SK-N-SH treated with all-trans-retinoic acid at 6 μM for 48 hours (cell line): ENCODE measurements at regions not wholly inside any gene's neighbourhood (a gene's known extent, or its start where the extent isn't known, plus 50 kb on each side); places are given as distances from the start of the nearest gene placed in this dataset.
"Not testable (repeated sequence)": the region's sequence is repeated elsewhere in the genome, so short reads cannot be mapped to it uniquely, and the experiment has no call there.

Experiments
- ATAC-seq: fragments of 200-7000 bp; cut with Tn5 transposase; 3 replicates; pipeline ENCODE4 v1.9.1; 2020; ENCODE audit warnings: mild to moderate bottlenecking, moderate library complexity
- ARNTL ChIP-seq: fragments of 450-650 bp; formaldehyde crosslinking; IDR thresholded peaks from 2 replicates; pipeline ENCODE4 v1.5.0; 2020; ENCODE audit warnings: low read depth, mild to moderate bottlenecking, moderate library complexity, borderline replicate concordance
- BACH2 ChIP-seq: fragments of 250-450 bp; sonication (Bioruptor Pico); IDR thresholded peaks from 2 replicates; pipeline ENCODE4 v1.9.0; 2021; ENCODE audit warnings: mild to moderate bottlenecking, borderline replicate concordance
- CSDC2 ChIP-seq: fragments of 250-450 bp; sonication (Bioruptor Pico); IDR thresholded peaks from 2 replicates; pipeline ENCODE4 v1.5.0; 2020; ENCODE audit warnings: mild to moderate bottlenecking, moderate library complexity
- ESRRG ChIP-seq: fragments of 250-450 bp; sonication (Bioruptor Pico); IDR thresholded peaks from 2 replicates; pipeline ENCODE4 v1.6.1; 2021; ENCODE audit warnings: mild to moderate bottlenecking
- GLIS3 ChIP-seq: fragments of 250-450 bp; sonication (Bioruptor Pico); IDR thresholded peaks from 2 replicates; pipeline ENCODE4 v1.5.0; 2020; ENCODE audit warnings: mild to moderate bottlenecking, moderate library complexity
- ISL1 ChIP-seq: fragments of 250-450 bp; sonication (Bioruptor Pico); IDR thresholded peaks from 2 replicates; pipeline ENCODE4 v2.1.2; 2022; ENCODE audit warnings: mild to moderate bottlenecking, moderate library complexity
- OSR1 ChIP-seq: fragments of 250-450 bp; sonication (Bioruptor Pico); IDR thresholded peaks from 2 replicates; pipeline ENCODE4 v1.8.0; 2022; ENCODE audit warnings: moderate library complexity, mild to moderate bottlenecking, inconsistent platforms
- PPARA ChIP-seq: fragments of 250-450 bp; sonication (Bioruptor Pico); IDR thresholded peaks from 2 replicates; pipeline ENCODE4 v1.5.0; 2020; ENCODE audit warnings: mild to moderate bottlenecking, borderline replicate concordance
- RARB ChIP-seq: fragments of 250-450 bp; sonication (Bioruptor Pico); IDR thresholded peaks from 2 replicates; pipeline ENCODE4 v1.8.0; 2021; ENCODE audit warnings: mild to moderate bottlenecking, moderate library complexity
- SNAI2 ChIP-seq: fragments of 250-450 bp; sonication (Bioruptor Pico); IDR thresholded peaks from 2 replicates; pipeline ENCODE4 v1.5.0; 2020; ENCODE audit warnings: mild to moderate bottlenecking, moderate library complexity
- TCF4 ChIP-seq: fragments of 250-450 bp; sonication (Bioruptor Pico); IDR thresholded peaks from 2 replicates; pipeline ENCODE4 v1.8.0; 2021; ENCODE audit warnings: mild to moderate bottlenecking, moderate library complexity, borderline replicate concordance
- TOX ChIP-seq: fragments of 250-450 bp; sonication (Bioruptor Pico); IDR thresholded peaks from 2 replicates; pipeline ENCODE4 v1.8.0; 2021; ENCODE audit warnings: mild to moderate bottlenecking, moderate library complexity, borderline replicate concordance
- ZC3H10 ChIP-seq: fragments of 250-450 bp; sonication (Bioruptor Pico); IDR thresholded peaks from 2 replicates; pipeline ENCODE4 v1.5.1; 2021; ENCODE audit warnings: mild to moderate bottlenecking, moderate library complexity
- ZFP3 ChIP-seq: fragments of 250-450 bp; sonication (Bioruptor Pico); IDR thresholded peaks from 2 replicates; pipeline ENCODE4 v1.5.0; 2020; ENCODE audit warnings: mild to moderate bottlenecking, moderate library complexity
- ZFP30 ChIP-seq: fragments of 450-650 bp; formaldehyde crosslinking; IDR thresholded peaks from 2 replicates; pipeline ENCODE4 v1.5.0; 2022; ENCODE audit warnings: mild to moderate bottlenecking, moderate library complexity
- ZNF565 ChIP-seq: fragments of 450-650 bp; formaldehyde crosslinking; conservative IDR thresholded peaks from 2 replicates; pipeline ENCODE4 v1.5.0; 2020; ENCODE audit warnings: low read depth, mild to moderate bottlenecking, moderate library complexity
- ZNF70 ChIP-seq: fragments of 450-650 bp; formaldehyde crosslinking; IDR thresholded peaks from 2 replicates; pipeline ENCODE4 v1.5.0; 2020; ENCODE audit warnings: mild to moderate bottlenecking, moderate library complexity
- ZNF8 ChIP-seq: fragments of 450-650 bp; formaldehyde crosslinking; IDR thresholded peaks from 2 replicates; pipeline ENCODE4 v1.5.0; 2020; ENCODE audit warnings: mild to moderate bottlenecking, moderate library complexity
- TF ChIP-seq, protein P1 (sequence below): fragments of 250-450 bp; sonication (Bioruptor Pico); IDR thresholded peaks from 2 replicates; pipeline ENCODE4 v1.8.0; 2021; ENCODE audit warnings: low read depth, mild to moderate bottlenecking, moderate library complexity, borderline replicate concordance
- TF ChIP-seq, protein P2 (sequence below): fragments of 250-450 bp; sonication (Bioruptor Pico); IDR thresholded peaks from 2 replicates; pipeline ENCODE4 v1.5.1; 2020; ENCODE audit warnings: low read depth, mild to moderate bottlenecking, moderate library complexity
- TF ChIP-seq, protein P3 (sequence below): fragments of 250-450 bp; sonication (Bioruptor Pico); IDR thresholded peaks from 2 replicates; pipeline ENCODE4 v1.8.0; 2020; ENCODE audit warnings: mild to moderate bottlenecking, moderate library complexity, borderline replicate concordance
- TF ChIP-seq, protein P4 (sequence below): fragments of 250-450 bp; sonication (Bioruptor Pico); IDR thresholded peaks from 2 replicates; pipeline ENCODE4 v1.5.0; 2020; ENCODE audit warnings: mild to moderate bottlenecking, moderate library complexity

DNA sequence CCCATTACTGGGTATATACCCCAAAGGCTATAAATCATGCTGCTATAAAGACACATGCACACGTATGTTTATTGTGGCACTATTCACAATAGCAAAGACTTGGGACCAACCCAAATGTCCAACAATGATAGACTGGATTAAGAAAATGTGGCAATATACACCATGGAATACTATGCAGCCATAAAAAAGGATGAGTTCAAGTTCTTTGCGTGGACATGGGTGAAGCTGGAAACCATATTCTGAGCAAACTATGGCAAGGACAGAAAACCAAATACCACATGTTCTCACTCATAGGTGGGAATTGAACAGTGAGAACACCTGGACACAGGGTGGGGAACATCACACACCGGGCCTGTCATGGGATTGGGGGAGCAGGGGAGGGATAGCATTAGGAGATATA, 54.4 kb upstream of the MUCL1 start:
- not testable (repeated sequence) for ATAC-seq

DNA sequence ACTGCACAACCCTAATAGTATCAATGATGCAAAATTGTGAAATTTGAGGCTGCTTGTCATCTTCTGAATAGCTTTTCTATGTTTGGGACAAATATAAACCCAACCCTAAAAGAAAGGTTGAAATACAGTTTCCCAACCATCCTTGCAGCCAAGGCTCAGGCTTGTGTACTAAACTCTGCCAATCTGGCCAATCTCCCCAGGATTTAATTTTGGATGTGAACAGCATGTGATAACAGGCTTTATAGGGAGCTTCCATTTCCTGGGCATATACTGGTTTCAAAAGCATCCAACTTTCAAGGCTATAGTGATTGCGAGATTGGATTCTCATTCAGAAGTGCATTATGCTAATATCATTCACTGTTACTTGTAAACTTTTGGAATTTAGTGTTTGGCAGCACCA, 55.7 kb upstream of the MUCL1 start:
- ATAC-seq: no peak
- no peak for TF ChIP-seq CSDC2 (CRISPR knock-in tag)
- TF ChIP-seq ESRRG (CRISPR knock-in tag): no peak
- no peak for TF ChIP-seq TOX
- TF ChIP-seq ZNF565 (CRISPR knock-in tag): no peak
- TF ChIP-seq ZNF8 (CRISPR knock-in tag): no peak
- TF ChIP-seq ZC3H10: no peak
- no peak for TF ChIP-seq TCF4 (CRISPR knock-in tag)
- no peak for TF ChIP-seq OSR1
- no peak for TF ChIP-seq ZFP3 (CRISPR knock-in tag)
- TF ChIP-seq ZNF70 (CRISPR knock-in tag): no peak
- TF ChIP-seq ISL1 (CRISPR knock-in tag): no peak
- TF ChIP-seq, protein P1, sequence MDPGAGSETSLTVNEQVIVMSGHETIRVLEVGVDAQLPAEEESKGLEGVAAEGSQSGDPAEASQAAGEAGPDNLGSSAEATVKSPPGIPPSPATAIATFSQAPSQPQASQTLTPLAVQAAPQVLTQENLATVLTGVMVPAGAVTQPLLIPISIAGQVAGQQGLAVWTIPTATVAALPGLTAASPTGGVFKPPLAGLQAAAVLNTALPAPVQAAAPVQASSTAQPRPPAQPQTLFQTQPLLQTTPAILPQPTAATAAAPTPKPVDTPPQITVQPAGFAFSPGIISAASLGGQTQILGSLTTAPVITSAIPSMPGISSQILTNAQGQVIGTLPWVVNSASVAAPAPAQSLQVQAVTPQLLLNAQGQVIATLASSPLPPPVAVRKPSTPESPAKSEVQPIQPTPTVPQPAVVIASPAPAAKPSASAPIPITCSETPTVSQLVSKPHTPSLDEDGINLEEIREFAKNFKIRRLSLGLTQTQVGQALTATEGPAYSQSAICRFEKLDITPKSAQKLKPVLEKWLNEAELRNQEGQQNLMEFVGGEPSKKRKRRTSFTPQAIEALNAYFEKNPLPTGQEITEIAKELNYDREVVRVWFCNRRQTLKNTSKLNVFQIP (CRISPR knock-in tag): no peak
- no peak for TF ChIP-seq GLIS3
- TF ChIP-seq, protein P2, sequence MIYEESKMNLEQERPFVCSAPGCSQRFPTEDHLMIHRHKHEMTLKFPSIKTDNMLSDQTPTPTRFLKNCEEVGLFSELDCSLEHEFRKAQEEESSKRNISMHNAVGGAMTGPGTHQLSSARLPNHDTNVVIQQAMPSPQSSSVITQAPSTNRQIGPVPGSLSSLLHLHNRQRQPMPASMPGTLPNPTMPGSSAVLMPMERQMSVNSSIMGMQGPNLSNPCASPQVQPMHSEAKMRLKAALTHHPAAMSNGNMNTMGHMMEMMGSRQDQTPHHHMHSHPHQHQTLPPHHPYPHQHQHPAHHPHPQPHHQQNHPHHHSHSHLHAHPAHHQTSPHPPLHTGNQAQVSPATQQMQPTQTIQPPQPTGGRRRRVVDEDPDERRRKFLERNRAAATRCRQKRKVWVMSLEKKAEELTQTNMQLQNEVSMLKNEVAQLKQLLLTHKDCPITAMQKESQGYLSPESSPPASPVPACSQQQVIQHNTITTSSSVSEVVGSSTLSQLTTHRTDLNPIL (CRISPR knock-in tag): no peak

DNA sequence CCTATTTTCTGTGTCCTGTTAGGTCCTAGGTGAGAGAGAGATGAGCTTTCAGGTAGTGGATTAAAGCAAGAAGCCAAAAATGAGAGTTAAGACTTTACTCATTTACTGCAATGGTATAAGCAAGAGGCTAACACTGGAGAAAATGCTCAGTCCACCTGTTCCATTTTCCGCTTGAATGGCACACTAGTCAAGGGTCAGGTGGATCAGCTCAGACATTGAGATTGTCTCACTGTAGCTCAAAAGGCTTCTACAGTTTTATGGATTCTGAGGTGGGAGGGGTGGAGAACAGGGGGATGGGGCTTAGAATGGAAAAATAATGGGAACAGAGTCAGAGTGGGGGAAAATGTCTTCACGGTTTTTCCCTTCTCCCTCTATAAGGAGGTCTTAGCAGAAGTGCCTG, 57.3 kb upstream of the MUCL1 start:
- TF ChIP-seq, protein P2 (CRISPR knock-in tag): no peak
- TF ChIP-seq OSR1 (no peak), BACH2 (CRISPR knock-in tag) (no peak), PPARA (CRISPR knock-in tag) (no peak)
- TF ChIP-seq, protein P1 (CRISPR knock-in tag): no peak
- ATAC-seq: no peak

DNA sequence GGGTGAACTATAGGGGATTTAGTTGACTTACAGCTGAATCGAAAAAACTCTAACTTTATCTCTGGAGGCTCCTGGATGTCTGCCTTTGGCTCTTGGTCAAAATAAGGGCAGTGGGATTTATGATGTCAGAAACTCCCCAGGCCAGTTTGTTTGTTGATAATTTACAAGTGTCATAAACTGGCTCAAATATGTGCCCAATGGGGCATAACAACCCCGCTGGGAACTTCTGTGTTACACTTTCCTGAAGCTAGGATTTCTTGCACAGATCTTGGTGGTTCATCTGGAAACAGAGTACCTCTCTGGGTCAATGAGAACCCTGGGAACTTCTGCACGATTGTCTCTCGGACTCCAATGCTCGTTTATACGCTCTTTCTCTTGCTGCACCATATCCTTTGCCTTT, 58.7 kb upstream of the MUCL1 start:
- no peak for TF ChIP-seq GLIS3
- no peak for TF ChIP-seq ZC3H10
- TF ChIP-seq BACH2 (CRISPR knock-in tag): no peak
- TF ChIP-seq RARB (CRISPR knock-in tag): no peak
- TF ChIP-seq PPARA (CRISPR knock-in tag): no peak
- TF ChIP-seq CSDC2 (CRISPR knock-in tag): no peak
- no peak for TF ChIP-seq ZFP30 (CRISPR knock-in tag)
- TF ChIP-seq, protein P3, sequence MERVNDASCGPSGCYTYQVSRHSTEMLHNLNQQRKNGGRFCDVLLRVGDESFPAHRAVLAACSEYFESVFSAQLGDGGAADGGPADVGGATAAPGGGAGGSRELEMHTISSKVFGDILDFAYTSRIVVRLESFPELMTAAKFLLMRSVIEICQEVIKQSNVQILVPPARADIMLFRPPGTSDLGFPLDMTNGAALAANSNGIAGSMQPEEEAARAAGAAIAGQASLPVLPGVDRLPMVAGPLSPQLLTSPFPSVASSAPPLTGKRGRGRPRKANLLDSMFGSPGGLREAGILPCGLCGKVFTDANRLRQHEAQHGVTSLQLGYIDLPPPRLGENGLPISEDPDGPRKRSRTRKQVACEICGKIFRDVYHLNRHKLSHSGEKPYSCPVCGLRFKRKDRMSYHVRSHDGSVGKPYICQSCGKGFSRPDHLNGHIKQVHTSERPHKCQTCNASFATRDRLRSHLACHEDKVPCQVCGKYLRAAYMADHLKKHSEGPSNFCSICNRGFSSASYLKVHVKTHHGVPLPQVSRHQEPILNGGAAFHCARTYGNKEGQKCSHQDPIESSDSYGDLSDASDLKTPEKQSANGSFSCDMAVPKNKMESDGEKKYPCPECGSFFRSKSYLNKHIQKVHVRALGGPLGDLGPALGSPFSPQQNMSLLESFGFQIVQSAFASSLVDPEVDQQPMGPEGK (CRISPR knock-in tag): no peak
- no peak for TF ChIP-seq ESRRG (CRISPR knock-in tag)
- no peak for TF ChIP-seq ZFP3 (CRISPR knock-in tag)
- no peak for TF ChIP-seq OSR1
- no peak for TF ChIP-seq ISL1 (CRISPR knock-in tag)
- TF ChIP-seq SNAI2 (CRISPR knock-in tag): no peak
- TF ChIP-seq ZNF8 (CRISPR knock-in tag): no peak
- ATAC-seq: no peak

DNA sequence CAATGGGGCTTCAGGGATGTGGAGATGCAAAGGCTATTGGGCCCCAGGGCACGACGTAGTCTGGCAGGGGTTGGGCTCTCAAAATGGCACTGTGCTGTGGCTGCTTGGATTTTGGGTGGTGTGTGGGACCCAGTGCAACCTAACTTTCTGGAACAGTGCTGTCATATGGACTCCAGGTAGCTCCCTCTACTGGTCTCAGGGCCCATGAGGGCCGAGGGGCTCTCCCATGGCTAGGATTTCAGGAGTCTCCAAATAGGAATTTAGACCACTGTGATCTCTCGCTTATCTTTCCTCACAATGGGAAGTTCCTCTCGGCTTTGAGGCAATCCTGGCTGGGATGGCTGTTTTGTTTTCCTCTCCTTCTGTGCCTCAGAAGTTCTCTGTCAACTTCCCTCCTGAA, 68.2 kb upstream of the MUCL1 start:
- ATAC-seq: no peak
- TF ChIP-seq ARNTL (CRISPR knock-in tag) (no peak), TCF4 (CRISPR knock-in tag) (no peak), GLIS3 (no peak), ISL1 (CRISPR knock-in tag) (no peak), ZFP3 (CRISPR knock-in tag) (no peak), TOX (no peak)
- TF ChIP-seq, protein P2 (CRISPR knock-in tag): no peak
- TF ChIP-seq, protein P4, sequence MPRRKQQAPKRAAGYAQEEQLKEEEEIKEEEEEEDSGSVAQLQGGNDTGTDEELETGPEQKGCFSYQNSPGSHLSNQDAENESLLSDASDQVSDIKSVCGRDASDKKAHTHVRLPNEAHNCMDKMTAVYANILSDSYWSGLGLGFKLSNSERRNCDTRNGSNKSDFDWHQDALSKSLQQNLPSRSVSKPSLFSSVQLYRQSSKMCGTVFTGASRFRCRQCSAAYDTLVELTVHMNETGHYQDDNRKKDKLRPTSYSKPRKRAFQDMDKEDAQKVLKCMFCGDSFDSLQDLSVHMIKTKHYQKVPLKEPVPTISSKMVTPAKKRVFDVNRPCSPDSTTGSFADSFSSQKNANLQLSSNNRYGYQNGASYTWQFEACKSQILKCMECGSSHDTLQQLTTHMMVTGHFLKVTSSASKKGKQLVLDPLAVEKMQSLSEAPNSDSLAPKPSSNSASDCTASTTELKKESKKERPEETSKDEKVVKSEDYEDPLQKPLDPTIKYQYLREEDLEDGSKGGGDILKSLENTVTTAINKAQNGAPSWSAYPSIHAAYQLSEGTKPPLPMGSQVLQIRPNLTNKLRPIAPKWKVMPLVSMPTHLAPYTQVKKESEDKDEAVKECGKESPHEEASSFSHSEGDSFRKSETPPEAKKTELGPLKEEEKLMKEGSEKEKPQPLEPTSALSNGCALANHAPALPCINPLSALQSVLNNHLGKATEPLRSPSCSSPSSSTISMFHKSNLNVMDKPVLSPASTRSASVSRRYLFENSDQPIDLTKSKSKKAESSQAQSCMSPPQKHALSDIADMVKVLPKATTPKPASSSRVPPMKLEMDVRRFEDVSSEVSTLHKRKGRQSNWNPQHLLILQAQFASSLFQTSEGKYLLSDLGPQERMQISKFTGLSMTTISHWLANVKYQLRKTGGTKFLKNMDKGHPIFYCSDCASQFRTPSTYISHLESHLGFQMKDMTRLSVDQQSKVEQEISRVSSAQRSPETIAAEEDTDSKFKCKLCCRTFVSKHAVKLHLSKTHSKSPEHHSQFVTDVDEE (CRISPR knock-in tag): no peak
